NCI-H345 (cell line): ENCODE measurements at regions not wholly inside any gene's neighbourhood (a gene's known extent, or its start where the extent isn't known, plus 50 kb on each side); places are given as distances from the start of the nearest gene placed in this dataset.

ENCODE experiments used
- DNase-seq: peaks from one replicate; lab custom pipeline; 2025; lab: John Stamatoyannopoulos, UW

- DNase-seq = no peak
Observed at GRCh38 chr2:190809139-190809764, 71.4 kb upstream of the GLS start.

- DNase-seq = no peak
Observed at GRCh38 chr2:190809876-190810525, 70.6 kb upstream of the GLS start.

GRCh38 chr2:190810981-190811587, 69.5 kb upstream of the GLS start:
- DNase-seq = no peak

GRCh38 chr2:190811811-190812210, 68.8 kb upstream of the GLS start:
- no peak for DNase-seq

GRCh38 chr2:190812506-190813294, 67.9 kb upstream of the GLS start:
- DNase-seq = no peak

- DNase-seq = no peak
Observed at GRCh38 chr2:190815226-190815625, 65.4 kb upstream of the GLS start.

DNA sequence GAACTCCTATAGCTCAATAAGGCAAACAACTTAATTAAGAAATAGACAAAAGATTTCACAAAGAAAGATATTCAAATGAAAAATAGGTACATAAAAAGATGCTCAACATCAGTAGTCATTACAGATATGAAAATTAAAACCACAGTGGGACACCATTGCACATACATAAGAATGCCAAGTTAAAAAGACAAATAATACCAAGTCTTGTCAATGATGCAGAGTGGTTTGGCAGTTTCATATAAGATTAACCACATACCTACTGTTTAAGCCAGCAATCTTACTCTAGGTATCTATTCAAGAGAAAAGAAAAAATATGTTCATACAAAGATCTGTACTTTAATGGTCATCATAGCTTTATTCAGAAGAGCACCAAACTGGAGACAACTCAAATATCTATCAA, 63.5 kb upstream of the GLS start:
- DNase-seq = no peak

GRCh38 chr2:190819840-190820301, 60.8 kb upstream of the GLS start:
- DNase-seq = no peak

GRCh38 chr2:190820416-190820815, 60.2 kb upstream of the GLS start:
- no peak for DNase-seq

- no peak for DNase-seq
Observed at GRCh38 chr2:190822043-190822442, 58.6 kb upstream of the GLS start.

DNA sequence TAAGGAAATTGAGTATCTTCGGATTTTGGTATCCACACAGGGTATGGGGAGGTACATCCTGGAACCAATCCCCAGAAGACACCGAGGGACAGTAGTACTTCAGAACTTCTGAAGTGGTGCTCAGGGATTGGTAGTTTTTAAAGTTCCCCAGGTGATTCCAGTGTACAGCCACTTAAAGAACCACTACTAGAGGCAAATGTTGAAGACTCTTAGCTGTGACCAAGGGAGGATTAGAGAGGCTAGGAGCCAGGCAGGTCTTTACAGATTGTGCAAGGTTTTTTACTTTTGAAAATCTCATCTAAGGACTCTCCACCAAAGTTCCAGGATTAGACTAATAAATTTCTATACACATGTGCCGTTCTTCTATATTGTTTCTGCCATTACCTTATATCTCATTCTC, 52.9 kb upstream of the GLS start:
- DNase-seq = no peak

DNA sequence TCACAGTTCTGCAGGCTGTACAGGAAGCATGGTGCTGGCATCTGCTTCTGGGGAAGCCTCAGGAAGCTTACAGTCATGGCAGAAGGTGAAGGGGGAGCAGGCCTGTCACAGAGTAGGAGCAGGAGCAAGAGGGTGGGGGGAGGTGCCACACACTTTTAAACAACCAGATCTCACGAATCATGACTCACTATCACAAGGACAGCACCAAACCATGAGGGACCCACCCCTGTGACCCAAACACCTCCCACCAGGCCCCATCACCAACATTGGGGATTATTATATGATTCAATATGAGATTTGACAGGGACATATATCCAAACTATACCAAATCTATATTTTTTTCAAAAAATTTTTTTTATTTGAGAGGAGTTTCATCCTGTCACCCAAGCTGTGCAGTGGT, 51.0 kb upstream of the GLS start:
- no peak for DNase-seq
